Calu3 (cell line): ENCODE measurements at regions not wholly inside any gene's neighbourhood (a gene's known extent, or its start where the extent isn't known, plus 50 kb on each side); places are given as distances from the start of the nearest gene placed in this dataset.

ENCODE experiments used
- BruUV-seq: library from RNA; stranded (reverse); fragments of 400-500 nt; replicated peaks from 2 replicates; lab custom pipeline; 2021; lab: Mats Ljungman, UMichigan
- CTCF ChIA-PET: fragments of 300-600 bp; sonication (Branson Sonifier 250); formaldehyde crosslinking; loops from one replicate; lab custom pipeline; 2022; ENCODE audit warnings: antibody characterized with exemption; lab: Charles Lee
- DNase-seq: peaks from one replicate; pipeline ENCODE4 v3.0.0; 2022
- H3K27ac Mint-ChIP-seq: one replicate; pipeline ENCODE4 v1.8.0; 2022; ENCODE audit warnings: mixed read lengths; ENCODE audit not compliant: unreplicated experiment
- H3K27me3 Mint-ChIP-seq: one replicate; pipeline ENCODE4 v1.8.0; 2022; ENCODE audit warnings: mixed read lengths; ENCODE audit not compliant: unreplicated experiment
- H3K36me3 Mint-ChIP-seq: one replicate; pipeline ENCODE4 v1.8.0; 2022; ENCODE audit warnings: mild to moderate bottlenecking, moderate library complexity, mixed read lengths; ENCODE audit not compliant: insufficient read depth, unreplicated experiment
- H3K4me1 Mint-ChIP-seq: one replicate; pipeline ENCODE4 v1.8.0; 2022; ENCODE audit warnings: mild to moderate bottlenecking, low read depth, mixed read lengths; ENCODE audit not compliant: unreplicated experiment
- H3K4me3 Mint-ChIP-seq: one replicate; pipeline ENCODE4 v1.8.0; 2022; ENCODE audit warnings: mild to moderate bottlenecking, low read depth, moderate library complexity, mixed read lengths; ENCODE audit not compliant: unreplicated experiment
- H3K9me3 Mint-ChIP-seq: one replicate; pipeline ENCODE4 v1.8.0; 2022; ENCODE audit warnings: low read depth, mixed read lengths; ENCODE audit not compliant: unreplicated experiment
- CTCF ChIP-seq: fragments of 200-600 bp; IDR thresholded peaks from one replicate; pipeline ENCODE4 v1.8.0; 2022; ENCODE audit warnings: antibody characterized with exemption; ENCODE audit not compliant: unreplicated experiment
- intact Hi-C: fragments of 100-400 bp; cut with micrococcal nuclease; formaldehyde crosslinking; loops from one replicate; pipeline ENCODE4 v1.10.0; 2022; ENCODE audit not compliant: unreplicated experiment

- BruUV-seq = no TSS peak
- CTCF ChIA-PET = no interaction called here
These were observed 796.3 kb downstream of the LRRIQ3 start for GRCh38 chr1:73401666-73402065.

GRCh38 chr1:73382966-73383365 is 815.0 kb downstream of the LRRIQ3 start:
- no TSS peak for BruUV-seq
- intact Hi-C loops = no loop called here
- TF ChIP-seq CTCF = no peak
- no peak for DNase-seq
- Mint-ChIP-seq H3K36me3 (no peaks in the 10 kb centered on the region), H3K4me3 (no peak overlapping the region), H3K27ac (no peak overlapping the region), H3K27me3 (no peaks in the 10 kb centered on the region), H3K4me1 (no peaks in the 10 kb centered on the region), H3K9me3 (peaks cover 7% of the 10 kb centered on the region)
- CTCF ChIA-PET = no interaction called here

More at GRCh38 chr1:73401666-73402065, 796.3 kb downstream of the LRRIQ3 start:
- H3K4me1 Mint-ChIP-seq = no peaks in the 10 kb centered on the region
- intact Hi-C loops = no loop called here
- no peak overlapping the region for H3K27ac Mint-ChIP-seq
- TF ChIP-seq CTCF = no peak
- no peak overlapping the region for H3K4me3 Mint-ChIP-seq
- H3K9me3 Mint-ChIP-seq = peaks cover 9% of the 10 kb centered on the region
- DNase-seq = no peak
- no peaks in the 10 kb centered on the region for H3K36me3 Mint-ChIP-seq
- no peaks in the 10 kb centered on the region for H3K27me3 Mint-ChIP-seq

- peaks cover 13% of the 10 kb centered on the region for H3K9me3 Mint-ChIP-seq
- no peak for TF ChIP-seq CTCF
- H3K4me1 Mint-ChIP-seq = no peaks in the 10 kb centered on the region
- BruUV-seq = no TSS peak
- no peaks in the 10 kb centered on the region for H3K27me3 Mint-ChIP-seq
- CTCF ChIA-PET = no interaction called here
- intact Hi-C loops = no loop called here
- H3K4me3 Mint-ChIP-seq = no peak overlapping the region
- no peak for DNase-seq
- no peak overlapping the region for H3K27ac Mint-ChIP-seq
- no peaks in the 10 kb centered on the region for H3K36me3 Mint-ChIP-seq
These were observed 831.1 kb downstream of the LRRIQ3 start for GRCh38 chr1:73366734-73367413.

- CTCF ChIA-PET = no interaction called here
- no peaks in the 10 kb centered on the region for H3K27me3 Mint-ChIP-seq
- no peak for TF ChIP-seq CTCF
- H3K4me3 Mint-ChIP-seq = no peak overlapping the region
- no peak for DNase-seq
- H3K36me3 Mint-ChIP-seq = no peaks in the 10 kb centered on the region
- no TSS peak for BruUV-seq
- H3K9me3 Mint-ChIP-seq = peaks cover 8% of the 10 kb centered on the region
- intact Hi-C loops = no loop called here
- no peak overlapping the region for H3K27ac Mint-ChIP-seq
- no peaks in the 10 kb centered on the region for H3K4me1 Mint-ChIP-seq
These were observed 839.0 kb downstream of the LRRIQ3 start for GRCh38 chr1:73359001-73359400.
